K562 (cell line): ENCODE measurements at regions not wholly inside any gene's neighbourhood (a gene's known extent, or its start where the extent isn't known, plus 50 kb on each side); places are given as distances from the start of the nearest gene placed in this dataset.

Experiments used
- PCBP1 ChIP-seq: fragments of 200-400 bp; formaldehyde crosslinking; IDR thresholded peaks from 2 replicates; pipeline ENCODE4 v1.6.1; 2018; ENCODE audit warnings: mild to moderate bottlenecking, low read depth, low read length; ENCODE audit not compliant: poor library complexity, severe bottlenecking
- PHF21A ChIP-seq: fragments of 450-650 bp; IDR thresholded peaks from 2 replicates; pipeline ENCODE4 v1.6.1; 2017; ENCODE audit warnings: low read depth, borderline replicate concordance
- ZNF224 ChIP-seq: sonication (generic); formaldehyde crosslinking; IDR thresholded peaks from 2 replicates; pipeline ENCODE4 v1.8.0; 2022; ENCODE audit warnings: mild to moderate bottlenecking, missing genetic modification reagents
- TF ChIP-seq, protein P1 (sequence below): fragments of 200-400 bp; formaldehyde crosslinking; IDR thresholded peaks from 2 replicates; pipeline ENCODE4 v1.6.1; 2017; ENCODE audit warnings: mild to moderate bottlenecking, low read depth, low read length, moderate library complexity
- TF ChIP-seq, protein P2 (sequence below): fragments of 450-650 bp; formaldehyde crosslinking; IDR thresholded peaks from 2 replicates; pipeline ENCODE4 v1.4.0; 2020; ENCODE audit warnings: mild to moderate bottlenecking, mixed read lengths
- TF ChIP-seq, protein P3 (sequence below), 2 experiments: fragments of 450-650 bp in 1 of 2; sonication (generic) in 1 of 2; formaldehyde crosslinking in 1 of 2; IDR thresholded peaks; 2 replicates each; pipeline versions ENCODE4 v1.7.1 to v1.9.0; 2016 to 2022; ENCODE audit warnings: inconsistent platforms in 1 of 2, mild to moderate bottlenecking in 1 of 2, missing genetic modification reagents in 1 of 2
- TF ChIP-seq, protein P4 (sequence below): sonication (generic); formaldehyde crosslinking; IDR thresholded peaks from 2 replicates; pipeline ENCODE4 v1.8.0; 2022; ENCODE audit warnings: missing genetic modification reagents, mild to moderate bottlenecking, moderate library complexity, borderline replicate concordance
- TF ChIP-seq, protein P5 (sequence below): sonication (generic); formaldehyde crosslinking; IDR thresholded peaks from 2 replicates; pipeline ENCODE4 v1.8.0; 2022; ENCODE audit warnings: mild to moderate bottlenecking, missing genetic modification reagents
- TF ChIP-seq, protein P6 (sequence below): fragments of 450-650 bp; formaldehyde crosslinking; IDR thresholded peaks from 2 replicates; pipeline ENCODE4 v1.4.0; 2020; ENCODE audit warnings: mild to moderate bottlenecking

DNA sequence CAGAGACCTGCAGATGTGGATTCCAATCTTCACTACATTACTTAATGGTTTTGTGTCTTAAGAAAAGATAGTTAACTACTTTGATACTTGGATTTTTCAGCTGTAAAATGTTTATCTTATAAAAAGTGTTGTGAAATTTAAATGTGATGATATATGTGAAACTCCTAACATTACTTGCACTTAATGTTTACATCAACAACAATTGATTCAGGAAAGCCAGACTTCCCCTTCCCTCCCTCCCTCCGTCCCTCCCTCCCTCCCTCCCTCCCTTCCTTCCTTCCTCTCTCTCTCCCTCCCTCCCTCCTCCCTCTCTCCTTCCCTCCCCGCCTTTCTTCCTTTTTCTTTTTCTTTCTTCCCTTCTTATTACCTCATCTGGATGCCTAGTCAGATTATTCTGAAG lies 773.9 kb upstream of the FAM98A start (continued):
- TF ChIP-seq, protein P1, sequence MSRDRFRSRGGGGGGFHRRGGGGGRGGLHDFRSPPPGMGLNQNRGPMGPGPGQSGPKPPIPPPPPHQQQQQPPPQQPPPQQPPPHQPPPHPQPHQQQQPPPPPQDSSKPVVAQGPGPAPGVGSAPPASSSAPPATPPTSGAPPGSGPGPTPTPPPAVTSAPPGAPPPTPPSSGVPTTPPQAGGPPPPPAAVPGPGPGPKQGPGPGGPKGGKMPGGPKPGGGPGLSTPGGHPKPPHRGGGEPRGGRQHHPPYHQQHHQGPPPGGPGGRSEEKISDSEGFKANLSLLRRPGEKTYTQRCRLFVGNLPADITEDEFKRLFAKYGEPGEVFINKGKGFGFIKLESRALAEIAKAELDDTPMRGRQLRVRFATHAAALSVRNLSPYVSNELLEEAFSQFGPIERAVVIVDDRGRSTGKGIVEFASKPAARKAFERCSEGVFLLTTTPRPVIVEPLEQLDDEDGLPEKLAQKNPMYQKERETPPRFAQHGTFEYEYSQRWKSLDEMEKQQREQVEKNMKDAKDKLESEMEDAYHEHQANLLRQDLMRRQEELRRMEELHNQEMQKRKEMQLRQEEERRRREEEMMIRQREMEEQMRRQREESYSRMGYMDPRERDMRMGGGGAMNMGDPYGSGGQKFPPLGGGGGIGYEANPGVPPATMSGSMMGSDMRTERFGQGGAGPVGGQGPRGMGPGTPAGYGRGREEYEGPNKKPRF = no peak
- TF ChIP-seq ZNF224 (CRISPR knock-in tag) = no peak
- TF ChIP-seq, protein P2, sequence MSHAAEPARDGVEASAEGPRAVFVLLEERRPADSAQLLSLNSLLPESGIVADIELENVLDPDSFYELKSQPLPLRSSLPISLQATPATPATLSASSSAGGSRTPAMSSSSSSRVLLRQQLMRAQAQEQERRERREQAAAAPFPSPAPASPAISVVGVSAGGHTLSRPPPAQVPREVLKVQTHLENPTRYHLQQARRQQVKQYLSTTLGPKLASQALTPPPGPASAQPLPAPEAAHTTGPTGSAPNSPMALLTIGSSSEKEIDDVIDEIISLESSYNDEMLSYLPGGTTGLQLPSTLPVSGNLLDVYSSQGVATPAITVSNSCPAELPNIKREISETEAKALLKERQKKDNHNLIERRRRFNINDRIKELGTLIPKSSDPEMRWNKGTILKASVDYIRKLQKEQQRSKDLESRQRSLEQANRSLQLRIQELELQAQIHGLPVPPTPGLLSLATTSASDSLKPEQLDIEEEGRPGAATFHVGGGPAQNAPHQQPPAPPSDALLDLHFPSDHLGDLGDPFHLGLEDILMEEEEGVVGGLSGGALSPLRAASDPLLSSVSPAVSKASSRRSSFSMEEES (CRISPR knock-in tag) = no peak
- TF ChIP-seq, protein P3, sequence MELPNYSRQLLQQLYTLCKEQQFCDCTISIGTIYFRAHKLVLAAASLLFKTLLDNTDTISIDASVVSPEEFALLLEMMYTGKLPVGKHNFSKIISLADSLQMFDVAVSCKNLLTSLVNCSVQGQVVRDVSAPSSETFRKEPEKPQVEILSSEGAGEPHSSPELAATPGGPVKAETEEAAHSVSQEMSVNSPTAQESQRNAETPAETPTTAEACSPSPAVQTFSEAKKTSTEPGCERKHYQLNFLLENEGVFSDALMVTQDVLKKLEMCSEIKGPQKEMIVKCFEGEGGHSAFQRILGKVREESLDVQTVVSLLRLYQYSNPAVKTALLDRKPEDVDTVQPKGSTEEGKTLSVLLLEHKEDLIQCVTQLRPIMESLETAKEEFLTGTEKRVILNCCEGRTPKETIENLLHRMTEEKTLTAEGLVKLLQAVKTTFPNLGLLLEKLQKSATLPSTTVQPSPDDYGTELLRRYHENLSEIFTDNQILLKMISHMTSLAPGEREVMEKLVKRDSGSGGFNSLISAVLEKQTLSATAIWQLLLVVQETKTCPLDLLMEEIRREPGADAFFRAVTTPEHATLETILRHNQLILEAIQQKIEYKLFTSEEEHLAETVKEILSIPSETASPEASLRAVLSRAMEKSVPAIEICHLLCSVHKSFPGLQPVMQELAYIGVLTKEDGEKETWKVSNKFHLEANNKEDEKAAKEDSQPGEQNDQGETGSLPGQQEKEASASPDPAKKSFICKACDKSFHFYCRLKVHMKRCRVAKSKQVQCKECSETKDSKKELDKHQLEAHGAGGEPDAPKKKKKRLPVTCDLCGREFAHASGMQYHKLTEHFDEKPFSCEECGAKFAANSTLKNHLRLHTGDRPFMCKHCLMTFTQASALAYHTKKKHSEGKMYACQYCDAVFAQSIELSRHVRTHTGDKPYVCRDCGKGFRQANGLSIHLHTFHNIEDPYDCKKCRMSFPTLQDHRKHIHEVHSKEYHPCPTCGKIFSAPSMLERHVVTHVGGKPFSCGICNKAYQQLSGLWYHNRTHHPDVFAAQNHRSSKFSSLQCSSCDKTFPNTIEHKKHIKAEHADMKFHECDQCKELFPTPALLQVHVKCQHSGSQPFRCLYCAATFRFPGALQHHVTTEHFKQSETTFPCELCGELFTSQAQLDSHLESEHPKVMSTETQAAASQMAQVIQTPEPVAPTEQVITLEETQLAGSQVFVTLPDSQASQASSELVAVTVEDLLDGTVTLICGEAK (IDR thresholded peaks at IDR 0.05) = no peak
- TF ChIP-seq, protein P3 (CRISPR knock-in tag; IDR thresholded peaks at IDR 0.05) = no peak
- TF ChIP-seq, protein P4, sequence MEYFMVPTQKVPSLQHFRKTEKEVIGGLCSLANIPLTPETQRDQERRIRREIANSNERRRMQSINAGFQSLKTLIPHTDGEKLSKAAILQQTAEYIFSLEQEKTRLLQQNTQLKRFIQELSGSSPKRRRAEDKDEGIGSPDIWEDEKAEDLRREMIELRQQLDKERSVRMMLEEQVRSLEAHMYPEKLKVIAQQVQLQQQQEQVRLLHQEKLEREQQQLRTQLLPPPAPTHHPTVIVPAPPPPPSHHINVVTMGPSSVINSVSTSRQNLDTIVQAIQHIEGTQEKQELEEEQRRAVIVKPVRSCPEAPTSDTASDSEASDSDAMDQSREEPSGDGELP (CRISPR knock-in tag) = no peak
- TF ChIP-seq PCBP1 = no peak
- TF ChIP-seq, protein P5, sequence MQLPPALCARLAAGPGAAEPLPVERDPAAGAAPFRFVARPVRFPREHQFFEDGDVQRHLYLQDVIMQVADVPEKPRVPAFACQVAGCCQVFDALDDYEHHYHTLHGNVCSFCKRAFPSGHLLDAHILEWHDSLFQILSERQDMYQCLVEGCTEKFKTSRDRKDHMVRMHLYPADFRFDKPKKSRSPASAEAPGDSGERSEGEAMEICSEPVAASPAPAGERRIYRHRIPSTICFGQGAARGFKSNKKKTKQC (CRISPR knock-in tag) = no peak
- TF ChIP-seq PHF21A = no peak
- TF ChIP-seq, protein P6, sequence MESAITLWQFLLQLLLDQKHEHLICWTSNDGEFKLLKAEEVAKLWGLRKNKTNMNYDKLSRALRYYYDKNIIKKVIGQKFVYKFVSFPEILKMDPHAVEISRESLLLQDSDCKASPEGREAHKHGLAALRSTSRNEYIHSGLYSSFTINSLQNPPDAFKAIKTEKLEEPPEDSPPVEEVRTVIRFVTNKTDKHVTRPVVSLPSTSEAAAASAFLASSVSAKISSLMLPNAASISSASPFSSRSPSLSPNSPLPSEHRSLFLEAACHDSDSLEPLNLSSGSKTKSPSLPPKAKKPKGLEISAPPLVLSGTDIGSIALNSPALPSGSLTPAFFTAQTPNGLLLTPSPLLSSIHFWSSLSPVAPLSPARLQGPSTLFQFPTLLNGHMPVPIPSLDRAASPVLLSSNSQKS = no peak
